Activated T-cell treated with anti-CD3 and anti-CD28 coated beads, Interleukin-2, amount 50 U/mL, for 24 hours (primary cell): ENCODE measurements at regions not wholly inside any gene's neighbourhood (a gene's known extent, or its start where the extent isn't known, plus 50 kb on each side); places are given as distances from the start of the nearest gene placed in this dataset.

ENCODE experiments used
- DNase-seq: peaks from one replicate; pipeline ENCODE4 v3.0.0-alpha.2; 2020
- H3K27ac Mint-ChIP-seq: 2 replicates; pipeline ENCODE4 v1.8.0; 2020; ENCODE audit warnings: mild to moderate bottlenecking, mixed read lengths
- H3K27me3 Mint-ChIP-seq: 2 replicates; pipeline ENCODE4 v1.8.0; 2020; ENCODE audit warnings: mixed read lengths
- H3K36me3 Mint-ChIP-seq: 2 replicates; pipeline ENCODE4 v1.8.0; 2020; ENCODE audit warnings: low read depth, mixed read lengths
- H3K4me1 Mint-ChIP-seq: 2 replicates; pipeline ENCODE4 v1.8.0; 2020; ENCODE audit warnings: low read depth, mixed read lengths
- H3K4me3 Mint-ChIP-seq: 2 replicates; pipeline ENCODE4 v1.8.0; 2020; ENCODE audit warnings: mild to moderate bottlenecking, moderate library complexity, mixed read lengths
- H3K9me3 Mint-ChIP-seq: 2 replicates; pipeline ENCODE4 v1.8.0; 2020; ENCODE audit warnings: mixed read lengths

- H3K36me3 Mint-ChIP-seq: no peaks in the 10 kb centered on the region
- no peak overlapping the region for H3K4me3 Mint-ChIP-seq
- no peaks in the 10 kb centered on the region for H3K27me3 Mint-ChIP-seq
- H3K9me3 Mint-ChIP-seq: no peaks in the 10 kb centered on the region
- no peak for DNase-seq
- H3K27ac Mint-ChIP-seq: no peak overlapping the region
- H3K4me1 Mint-ChIP-seq: no peaks in the 10 kb centered on the region
Measured at GRCh38 chr3:19645093-19645492, 288.9 kb downstream of the EFHB start.

GRCh38 chr3:19644405-19644804 is 289.6 kb downstream of the EFHB start:
- no peak for DNase-seq
- Mint-ChIP-seq H3K27ac (no peak overlapping the region), H3K27me3 (no peaks in the 10 kb centered on the region), H3K36me3 (no peaks in the 10 kb centered on the region), H3K4me1 (no peaks in the 10 kb centered on the region), H3K9me3 (no peaks in the 10 kb centered on the region), H3K4me3 (no peak overlapping the region)

- Mint-ChIP-seq H3K27me3 (no peaks in the 10 kb centered on the region), H3K4me1 (no peaks in the 10 kb centered on the region), H3K4me3 (no peak overlapping the region), H3K27ac (no peak overlapping the region), H3K36me3 (no peaks in the 10 kb centered on the region), H3K9me3 (peaks cover 7% of the 10 kb centered on the region)
- no peak for DNase-seq
Measured at GRCh38 chr3:19641408-19641807, 292.6 kb downstream of the EFHB start.

- no peak for DNase-seq
- no peak overlapping the region for H3K4me3 Mint-ChIP-seq
- no peaks in the 10 kb centered on the region for H3K27me3 Mint-ChIP-seq
- H3K4me1 Mint-ChIP-seq: no peaks in the 10 kb centered on the region
- no peak overlapping the region for H3K27ac Mint-ChIP-seq
- no peaks in the 10 kb centered on the region for H3K36me3 Mint-ChIP-seq
- peaks cover 2% of the 10 kb centered on the region for H3K9me3 Mint-ChIP-seq
Measured at GRCh38 chr3:19632099-19633074, 301.6 kb downstream of the EFHB start.

GRCh38 chr3:19598870-19599269 is 335.1 kb downstream of the EFHB start:
- Mint-ChIP-seq H3K36me3 (no peaks in the 10 kb centered on the region), H3K9me3 (peaks cover 5% of the 10 kb centered on the region), H3K27me3 (no peaks in the 10 kb centered on the region), H3K27ac (no peak overlapping the region), H3K4me1 (no peaks in the 10 kb centered on the region), H3K4me3 (no peak overlapping the region)
- DNase-seq: no peak

GRCh38 chr3:19596408-19596807 is 337.6 kb downstream of the EFHB start:
- H3K27ac Mint-ChIP-seq: no peak overlapping the region
- no peaks in the 10 kb centered on the region for H3K4me1 Mint-ChIP-seq
- H3K4me3 Mint-ChIP-seq: no peak overlapping the region
- no peak for DNase-seq
- H3K36me3 Mint-ChIP-seq: no peaks in the 10 kb centered on the region
- peaks cover 5% of the 10 kb centered on the region for H3K9me3 Mint-ChIP-seq
- H3K27me3 Mint-ChIP-seq: no peaks in the 10 kb centered on the region

- DNase-seq: no peak
- Mint-ChIP-seq H3K4me1 (no peaks in the 10 kb centered on the region), H3K27me3 (no peaks in the 10 kb centered on the region), H3K27ac (no peak overlapping the region), H3K36me3 (no peaks in the 10 kb centered on the region), H3K9me3 (peaks cover 5% of the 10 kb centered on the region), H3K4me3 (no peak overlapping the region)
Measured at GRCh38 chr3:19595884-19596283, 338.1 kb downstream of the EFHB start.
